HL-60 (cell line): ENCODE measurements at regions not wholly inside any gene's neighbourhood (a gene's known extent, or its start where the extent isn't known, plus 50 kb on each side); places are given as distances from the start of the nearest gene placed in this dataset.

Source experiments
- GABPA ChIP-seq: IDR thresholded peaks from 2 replicates; pipeline ENCODE4 v1.6.1; 2012; ENCODE audit warnings: low read depth
- TF ChIP-seq, protein P1 (sequence below): IDR thresholded peaks from one replicate; pipeline ENCODE4 v1.5.1; 2011; ENCODE audit warnings: low read length, control low read depth, inconsistent platforms; ENCODE audit not compliant: insufficient read depth

DNA sequence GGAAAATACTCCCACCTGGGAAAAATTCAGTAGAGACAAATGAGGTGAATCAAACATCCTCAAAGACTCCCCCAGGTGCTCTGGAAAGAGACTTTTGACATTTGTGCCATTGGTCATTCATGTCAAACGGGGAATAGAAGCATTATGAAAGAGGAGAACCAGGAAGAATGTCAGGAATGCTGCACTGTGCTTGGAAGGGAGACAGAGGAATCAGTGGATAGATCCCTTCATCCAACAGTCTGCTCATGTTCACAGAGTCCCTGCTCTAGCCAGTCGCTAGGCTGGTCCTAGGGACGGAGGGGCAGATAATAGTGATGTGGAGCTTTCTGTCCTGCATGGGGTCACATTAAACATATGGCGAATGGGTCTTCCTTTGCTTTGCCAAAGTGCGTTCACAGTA, 384.4 kb downstream of the FGF9 start:
- TF ChIP-seq, protein P1, sequence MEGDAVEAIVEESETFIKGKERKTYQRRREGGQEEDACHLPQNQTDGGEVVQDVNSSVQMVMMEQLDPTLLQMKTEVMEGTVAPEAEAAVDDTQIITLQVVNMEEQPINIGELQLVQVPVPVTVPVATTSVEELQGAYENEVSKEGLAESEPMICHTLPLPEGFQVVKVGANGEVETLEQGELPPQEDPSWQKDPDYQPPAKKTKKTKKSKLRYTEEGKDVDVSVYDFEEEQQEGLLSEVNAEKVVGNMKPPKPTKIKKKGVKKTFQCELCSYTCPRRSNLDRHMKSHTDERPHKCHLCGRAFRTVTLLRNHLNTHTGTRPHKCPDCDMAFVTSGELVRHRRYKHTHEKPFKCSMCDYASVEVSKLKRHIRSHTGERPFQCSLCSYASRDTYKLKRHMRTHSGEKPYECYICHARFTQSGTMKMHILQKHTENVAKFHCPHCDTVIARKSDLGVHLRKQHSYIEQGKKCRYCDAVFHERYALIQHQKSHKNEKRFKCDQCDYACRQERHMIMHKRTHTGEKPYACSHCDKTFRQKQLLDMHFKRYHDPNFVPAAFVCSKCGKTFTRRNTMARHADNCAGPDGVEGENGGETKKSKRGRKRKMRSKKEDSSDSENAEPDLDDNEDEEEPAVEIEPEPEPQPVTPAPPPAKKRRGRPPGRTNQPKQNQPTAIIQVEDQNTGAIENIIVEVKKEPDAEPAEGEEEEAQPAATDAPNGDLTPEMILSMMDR = no peak
- no peak for TF ChIP-seq GABPA
